Islet precursor cell (in vitro differentiated cells): ENCODE measurements at regions not wholly inside any gene's neighbourhood (a gene's known extent, or its start where the extent isn't known, plus 50 kb on each side); places are given as distances from the start of the nearest gene placed in this dataset.
"Not testable (repeated sequence)": the region's sequence is repeated elsewhere in the genome, so short reads cannot be mapped to it uniquely, and the experiment has no call there.

ENCODE experiments used
- DNase-seq: peaks from one replicate; pipeline ENCODE4 v3.0.0-alpha.2; 2018

DNA sequence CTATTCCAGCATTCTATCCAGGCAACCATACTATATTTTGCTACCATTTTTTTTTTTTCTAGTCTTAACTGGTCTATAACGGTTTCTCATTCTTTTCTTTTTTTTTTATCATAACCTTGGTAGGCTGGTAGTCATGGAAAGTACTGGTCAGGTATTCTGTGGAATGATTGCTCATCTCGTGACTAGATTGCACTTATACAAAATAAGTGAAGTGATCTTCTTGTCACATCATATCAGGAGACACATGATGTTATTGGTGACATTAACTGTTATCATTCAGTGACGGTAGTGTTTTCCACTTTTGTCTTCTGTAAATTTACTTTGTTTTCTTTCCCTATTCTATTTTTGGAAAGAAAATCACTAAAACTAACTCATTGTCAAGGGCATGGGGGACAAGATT, 239.3 kb upstream of the SLITRK6 start:
- DNase-seq, result no peak

DNA sequence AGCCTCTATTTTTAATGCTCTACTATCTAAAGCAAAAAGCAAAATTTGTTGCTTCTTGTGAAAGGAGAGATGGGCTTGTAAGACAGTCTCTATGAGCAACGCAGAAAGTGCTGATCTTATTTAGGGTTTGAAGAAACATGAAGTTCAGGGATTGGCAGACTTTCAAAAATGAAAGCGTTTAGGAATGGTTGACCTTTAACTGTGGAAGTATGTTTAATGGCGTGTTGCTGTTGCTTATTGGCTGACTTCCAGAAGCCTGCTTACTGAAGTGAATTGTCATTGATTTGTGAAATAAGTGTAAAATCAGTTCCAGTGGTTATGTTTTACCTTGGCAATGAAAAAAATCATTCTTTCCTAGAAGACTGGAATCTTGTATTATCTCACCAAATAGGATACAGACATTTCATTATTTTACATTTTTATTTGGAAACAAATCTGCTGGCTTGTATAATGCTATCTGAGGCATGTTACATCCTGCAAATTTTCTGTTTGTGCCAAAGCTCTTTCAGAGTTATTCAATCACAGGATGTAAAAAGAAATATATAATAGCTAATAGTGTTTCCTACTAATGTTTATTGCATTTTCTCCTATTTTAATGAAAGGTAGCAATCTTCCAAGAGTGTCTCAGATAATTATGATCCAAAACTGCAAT, 221.3 kb upstream of the SLITRK6 start:
- DNase-seq, result no peak

DNA sequence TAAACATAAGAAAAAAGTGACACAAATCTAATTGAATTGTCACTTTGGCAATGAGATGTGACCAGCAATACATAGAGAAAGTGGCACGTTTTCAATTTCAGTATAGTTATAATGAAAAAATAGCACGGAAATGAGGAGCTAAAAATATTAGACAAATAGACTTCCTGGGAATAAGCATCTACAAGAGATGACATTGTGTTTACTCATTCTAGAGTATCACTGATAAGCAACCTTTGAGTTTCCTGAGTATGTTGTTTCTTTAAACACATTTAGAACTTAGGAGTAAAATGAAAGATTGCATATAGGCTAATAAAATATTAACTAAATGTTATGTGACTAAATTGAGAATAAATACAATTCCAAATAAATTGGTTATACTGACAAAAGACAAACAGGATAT, 207.1 kb upstream of the SLITRK6 start:
- no peak for DNase-seq

DNA sequence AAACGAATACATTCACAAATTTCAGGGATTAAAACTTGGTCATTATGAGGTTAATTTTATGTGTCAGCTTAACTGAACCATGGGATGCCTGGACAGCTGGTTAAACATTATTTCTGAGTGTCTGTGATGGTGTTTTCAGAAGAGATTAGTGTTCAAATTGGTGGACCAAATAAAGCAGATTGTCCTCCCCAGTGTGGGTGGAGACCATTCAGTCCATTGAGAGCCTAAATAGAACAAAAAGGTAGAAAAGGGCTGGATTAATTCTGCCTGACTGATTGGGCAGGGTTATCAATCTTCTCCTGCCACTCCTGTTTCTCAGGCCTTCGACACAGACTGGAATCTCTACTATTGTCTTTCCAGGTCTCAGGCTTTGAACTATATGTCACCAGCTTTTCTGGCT, 203.8 kb upstream of the SLITRK6 start:
- no peak for DNase-seq

DNA sequence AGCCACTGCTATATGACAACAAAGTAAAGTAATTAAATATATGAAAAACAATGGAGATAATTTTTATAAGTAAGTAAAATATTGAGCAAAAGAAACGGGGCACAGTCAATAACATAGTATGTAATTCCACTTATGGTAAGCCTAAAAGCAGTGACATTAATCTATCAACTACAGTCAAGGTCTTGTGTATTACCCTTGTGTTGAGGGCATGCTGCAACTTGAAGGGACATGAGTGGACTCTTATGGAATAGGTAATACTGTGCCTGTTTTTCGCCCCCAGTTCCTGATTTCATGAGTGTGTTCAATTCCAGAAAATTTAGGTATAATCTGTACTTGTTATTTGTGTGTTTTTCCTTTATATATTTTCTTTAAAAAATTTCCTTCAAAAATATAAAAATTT, 201.3 kb upstream of the SLITRK6 start:
- DNase-seq, result no peak

DNA sequence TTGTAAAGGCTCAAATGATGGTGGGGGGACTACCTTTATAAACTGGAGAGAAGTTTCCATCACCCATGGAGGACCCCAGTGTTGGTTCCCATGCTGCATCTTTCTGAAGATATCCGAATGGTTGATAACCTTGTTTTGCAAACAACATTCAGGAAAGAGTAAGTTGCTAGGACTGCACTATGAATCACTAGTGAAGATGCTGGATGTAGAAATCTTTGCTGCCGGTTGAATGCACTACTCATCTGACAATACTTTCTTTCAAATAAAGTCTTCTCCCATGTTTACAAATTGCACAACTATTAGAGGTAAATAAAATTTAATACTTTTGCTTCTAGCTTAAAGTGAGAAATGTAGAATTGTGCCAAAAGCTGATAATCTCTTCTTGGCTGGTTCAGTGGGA, 198.4 kb upstream of the SLITRK6 start:
- DNase-seq, result no peak

DNA sequence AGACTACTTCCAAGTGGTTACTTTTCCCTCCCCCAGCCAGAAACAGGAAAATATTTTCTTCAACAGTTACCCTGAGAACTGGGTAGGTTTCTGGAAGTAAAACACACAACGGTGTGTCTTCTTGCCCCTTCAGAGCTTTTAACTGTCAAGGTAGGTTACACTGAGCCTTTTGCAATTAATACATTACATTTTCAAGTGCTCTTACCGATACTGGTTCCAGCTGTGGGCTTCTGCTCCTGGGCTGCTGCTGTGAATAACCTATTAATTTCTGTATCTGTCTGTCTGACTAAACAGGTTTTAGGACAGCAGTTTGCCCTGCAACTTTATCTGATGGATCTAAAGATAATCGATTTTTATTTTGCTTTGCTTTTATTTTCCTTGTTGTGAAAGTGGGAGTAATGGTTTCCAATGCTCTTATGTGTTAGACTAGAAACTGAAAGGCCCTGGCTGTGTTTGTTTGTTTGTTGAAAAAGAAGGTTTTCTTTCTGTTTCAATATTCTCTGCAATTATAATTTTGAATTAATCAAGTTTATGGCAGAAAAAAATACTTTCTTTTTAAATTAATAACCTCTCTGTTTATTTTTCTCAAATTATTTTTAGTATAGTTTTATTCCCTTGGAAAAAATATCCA, 196.7 kb upstream of the SLITRK6 start:
- peak; percentile 29 for DNase-seq

DNA sequence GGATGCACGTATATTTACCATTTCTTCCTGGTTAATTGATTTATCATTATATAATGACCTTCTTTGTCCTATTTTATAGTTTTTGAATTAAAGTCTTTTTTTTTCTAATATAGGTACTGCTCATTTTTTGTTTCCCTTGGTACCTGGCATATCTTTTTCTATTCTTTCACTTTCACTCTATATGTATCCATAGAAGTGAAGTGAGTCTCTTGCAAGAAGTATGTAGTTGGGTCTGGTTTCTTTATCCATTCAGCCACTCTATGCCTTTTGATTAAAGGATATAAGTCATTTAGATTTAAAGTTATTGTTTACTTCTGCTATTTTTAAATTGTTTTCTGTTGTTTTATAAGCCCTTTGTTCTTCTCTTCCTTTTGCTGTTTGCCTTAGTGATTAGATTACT, 194.3 kb upstream of the SLITRK6 start:
- DNase-seq, result no peak

DNA sequence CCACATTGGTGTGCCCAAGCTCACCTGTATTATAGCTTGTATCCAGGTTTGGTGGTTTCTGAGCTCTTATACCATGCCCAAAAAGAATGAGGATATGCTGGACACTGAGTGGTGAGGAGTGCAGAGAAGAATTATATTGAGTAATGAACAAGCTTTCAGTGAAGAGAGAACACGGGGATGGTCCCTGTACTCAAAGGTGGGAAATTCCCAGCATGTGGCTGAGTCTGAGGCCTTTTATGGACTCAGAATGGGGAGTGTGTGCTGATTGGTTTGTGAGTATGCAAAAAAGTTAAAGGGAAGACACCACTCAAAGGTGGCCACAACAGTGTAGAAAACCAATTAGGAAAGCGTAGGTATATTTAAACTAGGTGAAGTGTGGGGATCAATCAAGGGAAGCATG, 191.2 kb upstream of the SLITRK6 start:
- DNase-seq, result no peak

DNA sequence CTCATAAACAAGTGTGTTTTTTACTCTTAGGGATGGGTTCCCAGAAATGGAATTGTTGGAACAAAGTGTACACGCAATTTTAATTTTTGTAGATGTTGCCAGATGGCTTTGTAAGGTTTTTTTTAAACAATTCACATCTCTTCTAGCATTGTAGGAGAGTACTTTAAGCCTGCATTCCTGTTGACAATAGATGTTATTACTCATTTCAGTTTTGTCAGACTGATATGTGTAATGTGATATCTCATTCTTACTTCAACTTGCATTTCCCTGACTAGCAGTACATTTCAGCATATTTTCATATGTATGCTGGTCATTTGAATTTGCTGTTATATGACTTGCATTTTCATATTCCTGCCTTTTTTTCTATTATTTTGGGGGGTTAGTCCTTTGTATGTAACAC, 186.6 kb upstream of the SLITRK6 start:
- no peak for DNase-seq

DNA sequence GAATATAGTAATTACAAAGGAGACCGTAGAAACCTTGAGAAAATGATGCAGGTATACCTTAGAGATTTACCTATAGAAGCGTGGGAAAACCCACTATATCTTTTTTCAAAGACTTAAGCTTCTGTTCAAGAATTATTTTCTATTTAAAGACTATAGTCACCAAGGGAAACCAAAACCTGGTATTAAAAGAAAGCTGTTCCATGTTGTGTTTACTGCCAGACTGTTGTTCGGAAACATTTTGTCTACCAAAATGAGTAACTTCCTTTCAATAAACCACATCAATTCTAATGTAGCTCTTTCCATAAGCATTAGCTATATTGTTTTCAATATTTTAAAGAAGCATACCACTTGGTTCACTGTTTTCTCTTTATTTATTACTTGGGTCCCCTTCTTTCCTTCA, 182.9 kb upstream of the SLITRK6 start:
- no peak for DNase-seq

DNA sequence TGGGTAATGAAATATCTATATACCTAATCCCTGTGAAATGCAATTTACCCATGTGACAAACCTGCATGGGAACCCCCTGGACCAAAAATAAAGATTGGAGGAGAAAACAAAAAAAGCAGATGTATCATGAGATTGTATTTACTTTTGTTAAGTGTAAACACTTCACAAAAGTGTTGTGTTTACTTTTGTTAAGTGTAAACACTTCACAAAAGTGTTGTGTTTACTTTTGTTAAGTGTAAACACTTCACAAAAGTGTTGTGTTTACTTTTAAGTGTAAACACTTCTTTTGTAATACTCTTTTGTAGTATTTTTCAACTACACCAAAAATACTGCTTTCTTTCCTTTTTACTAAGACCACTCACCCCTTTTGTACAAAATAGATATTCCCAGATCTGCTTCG, 181.2 kb upstream of the SLITRK6 start:
- not testable (repeated sequence) for DNase-seq

DNA sequence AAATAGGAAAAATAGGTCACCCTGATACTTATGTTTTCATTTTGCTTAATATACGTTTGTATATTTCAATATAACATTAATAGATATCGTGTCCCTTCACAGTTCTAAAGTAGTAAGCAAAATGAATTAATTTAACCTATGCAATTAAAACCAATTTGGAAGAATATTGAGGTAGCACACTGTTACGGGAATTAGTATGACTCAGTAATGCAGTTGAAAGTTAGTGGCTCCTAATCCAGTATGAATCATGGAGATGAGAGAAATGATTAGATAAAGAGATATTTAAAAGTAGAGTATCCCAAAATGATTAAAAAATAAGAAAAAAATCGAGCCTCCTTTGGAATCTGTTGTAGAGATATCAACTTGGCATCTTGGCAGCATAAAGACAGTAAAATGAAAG, 177.0 kb upstream of the SLITRK6 start:
- no peak for DNase-seq

DNA sequence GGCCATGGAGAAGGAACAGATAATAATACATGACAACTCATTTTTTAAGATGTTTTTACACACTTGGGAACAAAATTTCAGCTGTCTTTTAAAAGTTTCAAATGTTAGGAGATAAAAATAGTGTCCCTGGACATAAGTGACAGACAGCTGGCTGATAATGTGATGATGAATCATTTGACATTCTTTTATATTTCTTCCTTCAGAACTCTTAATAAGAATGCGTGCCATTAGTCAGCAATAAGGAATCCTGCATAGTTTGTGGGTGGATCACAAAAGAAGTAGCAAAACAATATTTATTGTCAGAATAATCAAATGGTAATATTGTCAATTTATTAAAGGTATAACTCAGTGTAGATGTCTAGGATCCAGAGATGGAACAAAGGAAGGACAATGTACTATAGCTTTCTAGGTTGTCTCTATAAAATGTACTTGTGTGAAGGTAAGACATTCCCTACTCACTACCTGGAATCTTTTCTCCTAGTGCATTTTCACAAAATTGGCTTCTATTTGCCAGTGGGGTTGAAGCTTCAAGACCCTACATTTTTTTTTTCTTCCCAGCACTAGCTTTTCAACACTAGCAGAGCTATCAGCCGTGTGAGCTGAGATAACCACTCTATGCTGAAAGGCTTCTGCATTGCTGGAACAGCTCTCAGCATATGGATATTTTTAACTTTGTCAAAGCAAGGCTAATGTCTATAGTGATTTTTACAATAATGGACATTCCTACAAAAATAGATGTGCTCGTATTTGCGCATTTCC, 175.6 kb upstream of the SLITRK6 start:
- DNase-seq, result no peak

DNA sequence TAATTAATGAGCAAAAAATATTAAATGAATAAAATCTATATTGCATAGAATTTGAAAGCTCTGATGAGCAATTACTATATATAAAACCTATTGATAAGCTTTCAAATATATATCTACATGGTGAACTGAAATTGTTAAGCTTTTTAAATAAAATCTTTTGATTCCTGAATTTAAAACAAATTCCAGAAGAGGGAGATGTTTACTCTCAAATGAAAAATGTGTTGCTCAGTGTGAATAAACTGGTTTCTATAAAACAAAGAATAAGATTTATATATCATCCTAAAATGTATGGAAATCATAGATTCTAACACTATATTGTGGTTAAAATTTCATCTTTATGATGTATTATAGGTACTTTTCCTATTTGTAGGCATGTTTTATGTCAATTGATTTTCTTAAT, 171.5 kb upstream of the SLITRK6 start:
- no peak for DNase-seq

DNA sequence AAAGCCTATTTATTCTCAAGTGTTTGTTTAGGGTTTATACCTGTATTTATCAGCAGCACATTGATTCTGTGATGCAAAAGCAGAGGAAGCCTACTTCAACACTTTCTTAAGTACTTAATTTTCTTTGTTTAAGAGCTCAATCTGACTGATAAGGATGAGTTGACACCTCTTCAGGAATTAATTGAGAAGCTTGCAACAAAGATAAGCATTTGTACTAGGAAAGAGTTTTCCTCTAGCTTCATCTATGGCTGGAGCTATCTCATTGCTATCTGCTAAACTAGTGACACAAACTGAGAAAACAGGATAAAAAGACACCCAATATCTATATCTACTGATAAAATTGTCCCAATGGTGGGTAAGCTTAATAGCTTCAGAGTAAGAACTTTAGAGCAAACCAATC, 170.1 kb upstream of the SLITRK6 start:
- DNase-seq, result no peak

DNA sequence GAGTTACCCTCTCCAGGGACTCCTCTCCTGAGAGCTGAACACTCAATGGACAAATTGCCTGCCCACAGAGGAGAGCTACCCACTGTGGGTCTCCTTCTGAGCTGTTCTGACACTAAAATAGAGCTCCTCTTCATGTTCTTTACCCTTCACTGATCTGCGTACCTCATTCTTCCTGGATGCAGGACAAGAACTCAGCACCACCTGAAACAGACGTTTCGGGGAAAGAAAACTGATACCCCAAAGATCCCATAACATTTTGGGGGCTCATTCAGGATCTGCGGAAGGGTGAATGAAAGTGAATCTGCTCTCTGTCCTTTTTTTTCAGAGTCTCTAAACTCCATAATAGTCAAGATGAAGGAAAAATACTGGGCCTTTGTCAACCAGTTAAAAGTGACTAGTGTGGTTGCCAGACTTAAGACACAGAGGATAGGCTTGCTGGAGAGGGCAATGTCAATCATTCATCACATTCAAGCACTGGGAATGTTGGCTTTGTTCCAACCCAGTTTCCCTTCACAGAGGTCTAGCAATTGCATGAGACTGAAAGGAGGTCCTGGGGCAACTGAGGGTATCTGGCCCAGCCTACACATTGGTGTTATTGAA, 136.7 kb upstream of the SLITRK6 start:
- DNase-seq, result no peak

DNA sequence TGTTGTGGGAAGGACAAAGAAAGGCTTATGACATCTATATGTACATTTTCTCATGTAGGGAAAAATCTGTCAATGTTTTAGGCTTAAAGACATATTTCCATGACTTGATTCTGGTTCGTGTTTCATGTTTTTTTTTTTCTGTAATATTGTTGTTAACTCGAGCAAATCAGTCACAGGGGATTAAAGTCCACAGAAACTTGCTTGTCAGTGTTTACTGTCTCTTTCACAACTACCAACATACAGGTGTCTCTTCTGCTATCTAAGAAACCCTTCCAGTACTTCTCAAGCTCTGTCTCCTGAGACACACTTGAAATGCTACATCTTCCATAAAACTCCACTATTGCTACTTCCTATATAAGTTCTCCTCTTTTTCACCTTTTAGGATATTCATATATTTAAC, 130.9 kb upstream of the SLITRK6 start:
- no peak for DNase-seq

DNA sequence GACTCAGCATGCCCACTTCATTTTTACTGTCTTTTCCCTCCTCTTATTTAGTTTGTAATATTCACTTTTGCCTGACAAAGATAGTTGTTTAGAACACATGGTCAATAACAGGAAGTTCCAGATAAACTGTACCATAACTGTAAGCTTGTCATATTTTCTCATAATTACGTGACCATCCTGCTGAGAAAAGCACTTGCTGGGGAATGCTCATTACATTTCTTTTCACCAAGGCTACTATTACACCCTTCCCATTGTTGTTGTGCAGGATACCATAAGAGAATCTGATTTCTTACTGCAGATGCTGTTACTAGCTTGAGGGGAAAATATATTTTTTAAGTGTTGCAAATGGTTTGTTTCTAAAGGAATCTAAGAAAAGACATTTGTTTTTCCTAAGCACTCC, 111.7 kb upstream of the SLITRK6 start:
- DNase-seq, result no peak

DNA sequence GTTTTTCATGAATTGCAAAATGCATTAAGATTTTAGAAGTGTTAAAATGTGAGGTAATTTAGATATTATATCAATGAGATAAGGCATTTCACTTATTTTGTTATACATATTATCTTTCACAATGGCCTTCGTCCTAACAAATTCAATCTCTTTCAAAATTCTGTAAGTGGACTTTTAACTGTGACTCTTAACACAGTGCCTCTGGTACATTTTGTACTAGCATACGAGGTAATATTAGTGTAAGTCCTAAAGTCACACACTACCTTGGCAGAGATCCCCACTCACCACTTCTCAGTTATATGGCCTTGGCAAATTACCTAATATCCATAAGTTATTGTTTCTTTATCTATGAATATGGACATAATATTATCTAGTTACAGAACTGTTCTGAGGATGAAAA, 101.3 kb upstream of the SLITRK6 start:
- no peak for DNase-seq

DNA sequence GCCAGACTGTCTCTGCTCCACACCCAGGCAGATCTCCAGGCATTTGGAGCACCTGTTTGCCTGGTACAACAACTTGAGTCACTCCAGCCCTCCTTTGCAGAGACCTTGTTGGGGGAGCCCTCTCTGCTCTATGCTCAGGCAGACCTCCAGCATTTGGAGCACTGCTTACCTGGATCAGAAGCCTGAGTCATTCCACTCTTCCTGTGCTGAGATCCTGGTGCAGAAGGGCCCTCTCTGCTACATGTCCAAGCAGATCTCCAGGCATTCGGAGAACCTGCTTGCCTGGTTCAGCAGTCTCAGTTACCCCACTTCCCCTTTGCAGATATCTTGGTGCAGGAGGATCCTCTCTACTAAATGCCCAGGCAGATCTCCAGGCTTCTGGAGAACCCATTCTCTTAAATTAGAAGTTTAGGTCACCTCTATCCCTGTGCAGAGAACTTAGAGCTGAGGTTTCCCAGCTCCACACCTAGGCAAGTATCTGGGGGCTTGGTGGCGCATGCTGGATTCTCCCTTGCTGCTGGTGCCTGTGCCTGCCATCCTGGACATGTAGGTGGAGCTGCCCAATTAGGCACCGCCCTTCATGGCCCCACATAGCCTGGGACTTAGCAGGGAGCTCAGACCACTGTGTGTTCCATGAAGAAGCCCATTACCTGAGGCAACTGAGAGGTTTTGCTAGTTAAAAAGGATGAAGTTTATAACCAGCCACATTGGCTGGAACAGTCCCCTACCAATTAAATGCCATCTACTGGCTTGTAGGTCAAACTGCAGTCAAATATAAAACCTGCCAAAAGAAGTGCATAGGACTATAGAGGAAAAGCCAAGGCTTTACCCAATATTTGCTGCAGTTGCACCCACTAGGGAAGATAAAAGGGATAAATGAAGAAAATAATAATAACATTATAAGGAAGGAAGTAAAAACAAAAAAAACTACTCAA, 97.6 kb upstream of the SLITRK6 start:
- peak; percentile 50 for DNase-seq

DNA sequence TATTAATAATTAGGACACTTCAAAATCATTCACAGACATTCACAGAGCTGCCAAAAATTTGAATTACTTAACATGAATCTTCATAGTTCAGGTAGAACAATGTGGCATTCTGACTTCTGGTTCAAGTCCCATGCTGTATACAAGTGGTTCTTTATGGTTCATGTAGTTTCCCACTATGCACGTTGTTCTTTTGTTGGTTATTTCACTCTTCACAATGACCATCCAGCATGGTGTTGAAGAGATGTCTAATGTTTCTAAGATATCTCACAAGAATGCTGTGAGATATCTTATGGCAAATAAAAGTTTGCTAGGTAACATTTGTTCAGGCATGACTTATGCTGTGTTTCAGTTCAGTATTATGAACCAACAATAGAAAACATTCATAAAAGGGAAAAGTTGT, 88.2 kb upstream of the SLITRK6 start:
- DNase-seq, result no peak

DNA sequence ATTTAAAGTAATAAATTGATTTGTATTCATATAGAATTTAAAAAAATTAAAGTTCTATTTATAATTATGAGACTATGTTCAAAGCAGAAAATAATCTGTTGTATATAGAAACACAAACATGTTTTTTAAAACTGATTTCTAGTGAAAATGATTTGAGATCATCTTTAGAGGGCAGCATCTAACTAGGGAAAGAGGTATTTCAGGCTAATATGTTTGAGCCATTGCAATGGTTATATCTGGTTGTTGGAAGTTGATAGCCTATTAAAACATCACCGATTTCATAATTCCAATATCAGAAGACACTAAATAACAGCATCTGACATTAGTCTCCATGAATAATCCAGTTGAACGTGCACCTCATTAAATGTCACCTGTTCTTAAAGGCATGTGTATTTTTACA, 79.8 kb upstream of the SLITRK6 start:
- DNase-seq, result no peak
